ENCODE measurements at regions not wholly inside any gene's neighbourhood (a gene's known extent, or its start where the extent isn't known, plus 50 kb on each side); places are given as distances from the start of the nearest gene placed in this dataset.
"Not testable (repeated sequence)": the region's sequence is repeated elsewhere in the genome, so short reads cannot be mapped to it uniquely, and the experiment has no call there.

- no peak for DNase-seq
Observed at GRCh38 chr4:138487230-138487629, 245.1 kb upstream of the SLC7A11 start.

GRCh38 chr4:138485498-138485897 lies 243.3 kb upstream of the SLC7A11 start:
- DNase-seq, result no peak

GRCh38 chr4:138475116-138475515 lies 233.0 kb upstream of the SLC7A11 start:
- DNase-seq, result no peak

GRCh38 chr4:138473339-138473738 lies 231.2 kb upstream of the SLC7A11 start:
- DNase-seq, result no peak

- DNase-seq, result no peak
Observed at GRCh38 chr4:138460477-138461414, 218.6 kb upstream of the SLC7A11 start.

- no peak for DNase-seq
Observed at GRCh38 chr4:138458751-138459150, 216.6 kb upstream of the SLC7A11 start.

- not testable (repeated sequence) for DNase-seq
Observed at GRCh38 chr4:138456349-138456748, 214.2 kb upstream of the SLC7A11 start.

- DNase-seq, result no peak
Observed at GRCh38 chr4:138455097-138455496, 212.9 kb upstream of the SLC7A11 start.

- no peak for DNase-seq
Observed at GRCh38 chr4:138452826-138453225, 210.7 kb upstream of the SLC7A11 start.

GRCh38 chr4:138451276-138451663 lies 209.1 kb upstream of the SLC7A11 start:
- no peak for DNase-seq

- no peak for DNase-seq
Observed at GRCh38 chr4:138450546-138451275, 208.6 kb upstream of the SLC7A11 start.

GRCh38 chr4:138449938-138450337 lies 207.8 kb upstream of the SLC7A11 start:
- DNase-seq, result no peak

GRCh38 chr4:138448169-138448568 lies 206.0 kb upstream of the SLC7A11 start:
- DNase-seq, result no peak

GRCh38 chr4:138446456-138446855 lies 204.3 kb upstream of the SLC7A11 start:
- no peak for DNase-seq

- DNase-seq, result no peak
Observed at GRCh38 chr4:138445098-138445497, 202.9 kb upstream of the SLC7A11 start.

GRCh38 chr4:138444260-138444659 lies 202.1 kb upstream of the SLC7A11 start:
- no peak for DNase-seq

GRCh38 chr4:138439143-138439581 lies 197.0 kb upstream of the SLC7A11 start:
- DNase-seq, result no peak

- DNase-seq, result no peak
Observed at GRCh38 chr4:138438608-138439007, 196.5 kb upstream of the SLC7A11 start.

- DNase-seq, result no peak
Observed at GRCh38 chr4:138437263-138437851, 195.2 kb upstream of the SLC7A11 start.

- DNase-seq, result not testable (repeated sequence)
Observed at GRCh38 chr4:138435733-138436132, 193.6 kb upstream of the SLC7A11 start.

- DNase-seq, result not testable (repeated sequence)
Observed at GRCh38 chr4:138435046-138435445, 192.9 kb upstream of the SLC7A11 start.

GRCh38 chr4:138428611-138429010 lies 186.5 kb upstream of the SLC7A11 start:
- no peak for DNase-seq

GRCh38 chr4:138426786-138427185 lies 184.6 kb upstream of the SLC7A11 start:
- DNase-seq, result no peak

- no peak for DNase-seq
Observed at GRCh38 chr4:138420471-138420870, 178.3 kb upstream of the SLC7A11 start.
